Liver (tissue), 8 donors: ENCODE measurements at regions not wholly inside any gene's neighbourhood (a gene's known extent, or its start where the extent isn't known, plus 50 kb on each side); places are given as distances from the start of the nearest gene placed in this dataset.

Experiments used
- DNase-seq: peaks from one replicate; pipeline ENCODE4 v3.0.0-alpha.2; 2017; ENCODE audit warnings: low spot score
- H3K27ac ChIP-seq, 2 donors: one replicate each; pipeline ENCODE4 v1.7.0; 2013; ENCODE audit warnings: inconsistent platforms in 2 of 2, low read length in 2 of 2, control low read depth in 1 of 2, low read depth in 1 of 2, mild to moderate bottlenecking in 1 of 2
- H3K27me3 ChIP-seq, 4 donors: one replicate each; pipeline versions ENCODE4 v1.6.1 to v1.7.0; 2013; ENCODE audit warnings: low read length in 3 of 4, inconsistent platforms in 1 of 4, mild to moderate bottlenecking in 1 of 4, moderate library complexity in 1 of 4; ENCODE audit not compliant: control insufficient read depth in 4 of 4, insufficient read depth in 4 of 4
- H3K36me3 ChIP-seq, 4 donors: one replicate each; pipeline versions ENCODE4 v1.6.1 to v1.7.0; 2013; ENCODE audit warnings: low read length in 3 of 4, mild to moderate bottlenecking in 3 of 4, low read depth in 1 of 4, moderate library complexity in 1 of 4; ENCODE audit not compliant: control insufficient read depth in 4 of 4, insufficient read depth in 3 of 4
- H3K4me1 ChIP-seq, 4 donors: one replicate each; pipeline versions ENCODE4 v1.6.1 to v1.7.0; 2013; ENCODE audit warnings: low read length in 3 of 4, mild to moderate bottlenecking in 3 of 4, moderate library complexity in 1 of 4; ENCODE audit not compliant: control insufficient read depth in 4 of 4, insufficient read depth in 4 of 4
- H3K4me3 ChIP-seq, 3 donors: one replicate each; pipeline versions ENCODE4 v1.6.1 to v1.7.0; 2013; ENCODE audit warnings: low read length in 3 of 3, control low read depth in 1 of 3, low read depth in 1 of 3, mild to moderate bottlenecking in 1 of 3
- H3K9ac ChIP-seq, 2 donors: one replicate each; pipeline ENCODE4 v1.7.0; 2013; ENCODE audit warnings: low read length in 2 of 2, mild to moderate bottlenecking in 2 of 2, moderate library complexity in 2 of 2, control low read depth in 1 of 2, low read depth in 1 of 2
- H3K9me3 ChIP-seq, 4 donors: one replicate each; pipeline versions ENCODE4 v1.6.1 to v1.7.0; 2013; ENCODE audit warnings: low read length in 3 of 4; ENCODE audit not compliant: control insufficient read depth in 4 of 4
- ATF3 ChIP-seq: IDR thresholded peaks from 2 replicates; pipeline ENCODE4 v1.6.1; 2016; ENCODE audit warnings: antibody characterized with exemption
- CTCF ChIP-seq: fragments of 150-350 bp; IDR thresholded peaks from 2 replicates; pipeline ENCODE4 v1.5.1; 2017; ENCODE audit warnings: improper control_type of control experiment, low read depth, low read length; ENCODE audit not compliant: missing input control
- EGR1 ChIP-seq, 2 donors: IDR thresholded peaks; 2 replicates each; pipeline ENCODE4 v1.6.1; 2016 to 2018; ENCODE audit warnings: antibody characterized with exemption in 2 of 2, low read depth in 2 of 2
- FOXA1 ChIP-seq: IDR thresholded peaks from 2 replicates; pipeline ENCODE4 v1.6.1; 2016; ENCODE audit warnings: antibody characterized with exemption
- FOXA2 ChIP-seq: IDR thresholded peaks from 2 replicates; pipeline ENCODE4 v1.6.1; 2016; ENCODE audit warnings: antibody characterized with exemption
- GABPA ChIP-seq, 2 donors: IDR thresholded peaks in 1 of 2; conservative IDR thresholded peaks in 1 of 2; 2 replicates each; pipeline ENCODE4 v1.6.1; 2016; ENCODE audit warnings: antibody characterized with exemption in 2 of 2, mild to moderate bottlenecking in 1 of 2, moderate library complexity in 1 of 2
- HNF4A ChIP-seq, 2 donors: conservative IDR thresholded peaks; 2 replicates each; pipeline ENCODE4 v1.6.1; 2016; ENCODE audit warnings: antibody characterized with exemption in 2 of 2, mild to moderate bottlenecking in 2 of 2
- HNF4G ChIP-seq: IDR thresholded peaks from 2 replicates; pipeline ENCODE4 v1.6.1; 2016; ENCODE audit warnings: antibody characterized with exemption
- JUND ChIP-seq, 2 donors: IDR thresholded peaks; 2 replicates each; pipeline ENCODE4 v1.6.1; 2016; ENCODE audit warnings: antibody characterized with exemption in 2 of 2
- NR2F2 ChIP-seq: IDR thresholded peaks from 2 replicates; pipeline ENCODE4 v1.6.1; 2016; ENCODE audit warnings: antibody characterized with exemption
- RAD21 ChIP-seq, 2 donors: IDR thresholded peaks; 2 replicates each; pipeline ENCODE4 v1.6.1; 2016; ENCODE audit warnings: antibody characterized with exemption in 2 of 2, mild to moderate bottlenecking in 2 of 2
- RXRA ChIP-seq, 2 donors: IDR thresholded peaks; 2 replicates each; pipeline ENCODE4 v1.6.1; 2017 to 2018; ENCODE audit warnings: antibody characterized with exemption in 2 of 2, mild to moderate bottlenecking in 1 of 2
- SP1 ChIP-seq: IDR thresholded peaks from 2 replicates; pipeline ENCODE4 v1.6.1; 2018; ENCODE audit warnings: antibody characterized with exemption, mild to moderate bottlenecking
- TAF1 ChIP-seq: conservative IDR thresholded peaks from 2 replicates; pipeline ENCODE4 v1.6.1; 2016; ENCODE audit warnings: antibody characterized with exemption, mild to moderate bottlenecking
- YY1 ChIP-seq: IDR thresholded peaks from 2 replicates; pipeline ENCODE4 v1.6.1; 2016; ENCODE audit warnings: antibody characterized with exemption, mild to moderate bottlenecking
- ZBTB33 ChIP-seq: IDR thresholded peaks from 2 replicates; pipeline ENCODE4 v1.6.1; 2016; ENCODE audit warnings: antibody characterized with exemption
- WGBS: extraction: QIAGEN DNeasy Blood & Tissue Kit; methylation state at CpG from one replicate; pipeline ENCODE4 v1.1.7; 2013; 5-methylcytosine and 5-hydroxymethylcytosine counted together
- TF ChIP-seq, protein P1 (sequence below): IDR thresholded peaks from 2 replicates; pipeline ENCODE4 v1.6.1; 2016; ENCODE audit warnings: antibody characterized with exemption, mild to moderate bottlenecking
- TF ChIP-seq, protein P2 (sequence below): IDR thresholded peaks from 2 replicates; pipeline ENCODE4 v1.6.1; 2016; ENCODE audit warnings: antibody characterized with exemption
- donor health status: healthy.
- donor health status: healthy.
- donor health status: healthy.
- donor health status: healthy.
- donor health status: healthy.

- H3K36me3 ChIP-seq, result no peaks in the 10 kb centered on the region
- peaks cover 0 to 4% (median under 1%) of the 10 kb centered on the region in 4 donors for H3K4me1 ChIP-seq
- H3K27me3 ChIP-seq, result no peaks in the 10 kb centered on the region
- H3K9ac ChIP-seq, result no peak overlapping the region
- no peak for DNase-seq
- no peak overlapping the region for H3K4me3 ChIP-seq
- TF ChIP-seq HNF4A (conservative IDR thresholded peaks at IDR 0.05), result peak; percentile 40 to 43
- TF ChIP-seq TAF1, result no peak
- no peaks in the 10 kb centered on the region for H3K9me3 ChIP-seq
- no peak overlapping the region for H3K27ac ChIP-seq
These were observed 189.6 kb upstream of the CDKN2B start for GRCh38 chr9:22198681-22199080.

DNA sequence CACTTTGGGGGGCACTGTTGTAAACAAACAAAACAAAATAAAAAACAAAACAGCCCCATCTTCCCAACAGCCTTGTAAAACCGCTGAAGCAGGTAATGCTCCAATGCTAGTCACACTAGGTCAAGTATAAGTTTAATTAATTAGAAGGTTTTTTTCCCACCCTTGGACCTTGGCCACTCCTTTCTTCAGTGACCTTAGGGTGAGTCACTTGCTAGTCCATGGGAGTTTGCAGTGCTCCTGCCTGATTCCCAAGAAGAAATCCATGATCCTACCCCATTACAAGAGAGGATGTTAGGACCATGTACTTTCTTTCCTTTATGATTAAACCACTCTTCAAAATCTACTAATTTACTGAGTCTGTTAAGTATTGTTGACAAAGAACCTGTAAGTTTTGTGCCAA, 192.2 kb upstream of the CDKN2B start:
- no peaks in the 10 kb centered on the region for H3K9me3 ChIP-seq
- H3K27me3 ChIP-seq, result no peaks in the 10 kb centered on the region
- no peak overlapping the region for H3K9ac ChIP-seq
- WGBS, result 88% methylated on average over 1 of the region's 1 CpG
- no peaks in the 10 kb centered on the region for H3K36me3 ChIP-seq
- H3K27ac ChIP-seq, result no peak overlapping the region
- TF ChIP-seq CTCF, result no peak
- no peak for TF ChIP-seq YY1
- no peak for TF ChIP-seq EGR1 (IDR thresholded peaks at IDR 0.05; ENCODE audit: low read depth in 2 of 2)
- no peak for TF ChIP-seq RAD21 (IDR thresholded peaks at IDR 0.05)
- no peak for TF ChIP-seq FOXA1
- no peak for TF ChIP-seq ZBTB33
- TF ChIP-seq HNF4A (conservative IDR thresholded peaks at IDR 0.05), result no peak
- no peak for TF ChIP-seq ATF3
- TF ChIP-seq FOXA2, result no peak
- no peak for TF ChIP-seq GABPA (IDR thresholded peaks at IDR 0.05 in 1 of 2, conservative IDR thresholded peaks at IDR 0.05 in 1 of 2)
- no peak for TF ChIP-seq TAF1
- TF ChIP-seq RXRA (IDR thresholded peaks at IDR 0.05), result no peak
- TF ChIP-seq SP1, result no peak
- TF ChIP-seq NR2F2, result no peak
- TF ChIP-seq HNF4G, result no peak
- no peak for TF ChIP-seq JUND (IDR thresholded peaks at IDR 0.05)
- TF ChIP-seq, protein P1, sequence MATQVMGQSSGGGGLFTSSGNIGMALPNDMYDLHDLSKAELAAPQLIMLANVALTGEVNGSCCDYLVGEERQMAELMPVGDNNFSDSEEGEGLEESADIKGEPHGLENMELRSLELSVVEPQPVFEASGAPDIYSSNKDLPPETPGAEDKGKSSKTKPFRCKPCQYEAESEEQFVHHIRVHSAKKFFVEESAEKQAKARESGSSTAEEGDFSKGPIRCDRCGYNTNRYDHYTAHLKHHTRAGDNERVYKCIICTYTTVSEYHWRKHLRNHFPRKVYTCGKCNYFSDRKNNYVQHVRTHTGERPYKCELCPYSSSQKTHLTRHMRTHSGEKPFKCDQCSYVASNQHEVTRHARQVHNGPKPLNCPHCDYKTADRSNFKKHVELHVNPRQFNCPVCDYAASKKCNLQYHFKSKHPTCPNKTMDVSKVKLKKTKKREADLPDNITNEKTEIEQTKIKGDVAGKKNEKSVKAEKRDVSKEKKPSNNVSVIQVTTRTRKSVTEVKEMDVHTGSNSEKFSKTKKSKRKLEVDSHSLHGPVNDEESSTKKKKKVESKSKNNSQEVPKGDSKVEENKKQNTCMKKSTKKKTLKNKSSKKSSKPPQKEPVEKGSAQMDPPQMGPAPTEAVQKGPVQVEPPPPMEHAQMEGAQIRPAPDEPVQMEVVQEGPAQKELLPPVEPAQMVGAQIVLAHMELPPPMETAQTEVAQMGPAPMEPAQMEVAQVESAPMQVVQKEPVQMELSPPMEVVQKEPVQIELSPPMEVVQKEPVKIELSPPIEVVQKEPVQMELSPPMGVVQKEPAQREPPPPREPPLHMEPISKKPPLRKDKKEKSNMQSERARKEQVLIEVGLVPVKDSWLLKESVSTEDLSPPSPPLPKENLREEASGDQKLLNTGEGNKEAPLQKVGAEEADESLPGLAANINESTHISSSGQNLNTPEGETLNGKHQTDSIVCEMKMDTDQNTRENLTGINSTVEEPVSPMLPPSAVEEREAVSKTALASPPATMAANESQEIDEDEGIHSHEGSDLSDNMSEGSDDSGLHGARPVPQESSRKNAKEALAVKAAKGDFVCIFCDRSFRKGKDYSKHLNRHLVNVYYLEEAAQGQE, result no peak
- TF ChIP-seq, protein P2, sequence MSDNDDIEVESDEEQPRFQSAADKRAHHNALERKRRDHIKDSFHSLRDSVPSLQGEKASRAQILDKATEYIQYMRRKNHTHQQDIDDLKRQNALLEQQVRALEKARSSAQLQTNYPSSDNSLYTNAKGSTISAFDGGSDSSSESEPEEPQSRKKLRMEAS, result no peak
- peaks cover 0 to 6% (median 1%) of the 10 kb centered on the region in 4 donors for H3K4me1 ChIP-seq
- no peak overlapping the region for H3K4me3 ChIP-seq
- no peak for DNase-seq
